Neural progenitor cell (in vitro differentiated cells): ENCODE measurements at regions not wholly inside any gene's neighbourhood (a gene's known extent, or its start where the extent isn't known, plus 50 kb on each side); places are given as distances from the start of the nearest gene placed in this dataset.

Source experiments
- DNase-seq: peaks from one replicate; pipeline ENCODE4 v3.0.0-alpha.2; 2016; ENCODE audit warnings: low spot score
- H2AFZ ChIP-seq: fragments of 200-600 bp; sonication (generic); replicated peaks from 2 replicates; pipeline ENCODE4 v1.6.1; 2016; ENCODE audit warnings: antibody characterized with exemption
- H3F3A ChIP-seq: fragments of 200-600 bp; sonication (generic); 2 replicates; pipeline ENCODE4 v1.6.1; 2016; ENCODE audit warnings: antibody characterized with exemption, low read depth
- H3K27ac ChIP-seq: fragments of 200-600 bp; sonication (generic); 2 replicates; pipeline ENCODE4 v1.5.1; 2016; ENCODE audit warnings: mild to moderate bottlenecking
- H3K27me3 ChIP-seq: fragments of 200-600 bp; sonication (generic); 2 replicates; pipeline ENCODE4 v1.6.1; 2016; ENCODE audit warnings: mild to moderate bottlenecking, moderate library complexity
- H3K36me3 ChIP-seq: fragments of 200-600 bp; sonication (generic); 2 replicates; pipeline ENCODE4 v1.5.1; 2016
- H3K4me1 ChIP-seq: fragments of 200-600 bp; sonication (generic); 2 replicates; pipeline ENCODE4 v1.6.1; 2016; ENCODE audit warnings: mixed run types
- H3K4me2 ChIP-seq: fragments of 200-600 bp; sonication (generic); 2 replicates; pipeline ENCODE4 v1.6.1; 2016
- H3K4me3 ChIP-seq: fragments of 200-600 bp; sonication (generic); 2 replicates; pipeline ENCODE4 v1.5.1; 2016
- H3K79me2 ChIP-seq: fragments of 200-600 bp; sonication (generic); 2 replicates; pipeline ENCODE4 v1.6.1; 2016; ENCODE audit warnings: low read depth
- H3K9ac ChIP-seq: fragments of 200-600 bp; sonication (generic); 2 replicates; pipeline ENCODE4 v1.6.1; 2016
- H3K9me3 ChIP-seq: fragments of 200-600 bp; sonication (generic); 2 replicates; pipeline ENCODE4 v1.5.1; 2016; ENCODE audit warnings: low read depth
- H4K20me1 ChIP-seq: fragments of 200-600 bp; sonication (generic); 2 replicates; pipeline ENCODE4 v1.6.1; 2016; ENCODE audit warnings: low read depth
- H3K27ac Mint-ChIP-seq: 3 replicates; pipeline ENCODE4 v1.8.0; 2021; ENCODE audit warnings: mixed read lengths
- H3K27me3 Mint-ChIP-seq: 2 replicates; pipeline ENCODE4 v1.8.0; 2022; ENCODE audit warnings: low read depth, mild to moderate bottlenecking, inconsistent platforms, moderate library complexity, mixed read lengths; ENCODE audit not compliant: insufficient read depth
- H3K36me3 Mint-ChIP-seq: 3 replicates; pipeline ENCODE4 v1.8.0; 2021; ENCODE audit warnings: mixed read lengths
- H3K4me1 Mint-ChIP-seq: 3 replicates; pipeline ENCODE4 v1.8.0; 2021; ENCODE audit warnings: mixed read lengths
- H3K4me3 Mint-ChIP-seq: 3 replicates; pipeline ENCODE4 v1.8.0; 2021; ENCODE audit warnings: mild to moderate bottlenecking, moderate library complexity, mixed read lengths
- H3K9me3 Mint-ChIP-seq: 3 replicates; pipeline ENCODE4 v1.8.0; 2020; ENCODE audit warnings: mixed read lengths
- CTCF ChIP-seq: fragments of 200-600 bp; sonication (generic); IDR thresholded peaks from 2 replicates; pipeline ENCODE4 v1.5.1; 2017; ENCODE audit warnings: antibody characterized with exemption, mild to moderate bottlenecking
- EZH2 ChIP-seq: fragments of 200-600 bp; sonication (generic); IDR thresholded peaks from 2 replicates; pipeline ENCODE4 v1.6.1; 2017; ENCODE audit warnings: antibody characterized with exemption, mild to moderate bottlenecking, moderate library complexity
- EZH2phosphoT487 ChIP-seq: fragments of 200-600 bp; sonication (generic); IDR thresholded peaks from 2 replicates; pipeline ENCODE4 v1.6.1; 2017; ENCODE audit warnings: antibody characterized with exemption

- Histone ChIP-seq H3K9me3 (no peaks in the 10 kb centered on the region), H3K79me2 (no peaks in the 10 kb centered on the region), H3K36me3 (no peaks in the 10 kb centered on the region), H4K20me1 (no peaks in the 10 kb centered on the region), H3K27me3 (no peaks in the 10 kb centered on the region), H3K27ac (no peak overlapping the region), H3K4me3 (no peak overlapping the region), H3K4me2 (no peak overlapping the region), H3K4me1 (peaks cover 5% of the 10 kb centered on the region), H3F3A (no peaks in the 10 kb centered on the region), H3K9ac (no peak overlapping the region), H2AFZ (no peak overlapping the region)
- Mint-ChIP-seq H3K27me3 (no peaks in the 10 kb centered on the region), H3K4me3 (no peak overlapping the region), H3K36me3 (no peaks in the 10 kb centered on the region), H3K9me3 (no peaks in the 10 kb centered on the region), H3K27ac (no peak overlapping the region), H3K4me1 (no peaks in the 10 kb centered on the region)
- DNase-seq: no peak
- TF ChIP-seq EZH2phosphoT487 (no peak), EZH2 (no peak), CTCF (no peak)
Measured at GRCh38 chr3:88226910-88227309, 77.2 kb downstream of the C3orf38 start.

GRCh38 chr3:88230638-88231037, 80.9 kb downstream of the C3orf38 start:
- H3K36me3 Mint-ChIP-seq: no peaks in the 10 kb centered on the region

GRCh38 chr3:88231207-88231606, 81.4 kb downstream of the C3orf38 start:
- no peak for DNase-seq
- Mint-ChIP-seq H3K27ac (no peak overlapping the region), H3K27me3 (no peaks in the 10 kb centered on the region), H3K36me3 (no peaks in the 10 kb centered on the region), H3K9me3 (no peaks in the 10 kb centered on the region), H3K4me3 (no peak overlapping the region), H3K4me1 (no peaks in the 10 kb centered on the region)
- Histone ChIP-seq H3K9ac (no peak overlapping the region), H3F3A (no peaks in the 10 kb centered on the region), H3K4me3 (no peak overlapping the region), H3K36me3 (no peaks in the 10 kb centered on the region), H3K4me1 (no peaks in the 10 kb centered on the region), H2AFZ (no peak overlapping the region), H3K4me2 (no peak overlapping the region), H3K9me3 (no peaks in the 10 kb centered on the region), H3K27me3 (no peaks in the 10 kb centered on the region), H4K20me1 (no peaks in the 10 kb centered on the region), H3K27ac (no peak overlapping the region), H3K79me2 (no peaks in the 10 kb centered on the region)
- TF ChIP-seq EZH2 (no peak), EZH2phosphoT487 (no peak), CTCF (no peak)

More at GRCh38 chr3:88230638-88231037, 80.9 kb downstream of the C3orf38 start:
- H3K27me3 Mint-ChIP-seq: no peaks in the 10 kb centered on the region
- no peak overlapping the region for H3K4me3 Mint-ChIP-seq
- no peaks in the 10 kb centered on the region for H3K4me1 Mint-ChIP-seq
- Histone ChIP-seq H3F3A (no peaks in the 10 kb centered on the region), H3K4me1 (peaks cover under 1% of the 10 kb centered on the region), H3K4me2 (no peak overlapping the region), H3K27me3 (no peaks in the 10 kb centered on the region), H3K9me3 (no peaks in the 10 kb centered on the region), H2AFZ (no peak overlapping the region), H4K20me1 (no peaks in the 10 kb centered on the region), H3K4me3 (no peak overlapping the region), H3K9ac (no peak overlapping the region), H3K36me3 (no peaks in the 10 kb centered on the region), H3K79me2 (no peaks in the 10 kb centered on the region), H3K27ac (no peak overlapping the region)
- no peaks in the 10 kb centered on the region for H3K9me3 Mint-ChIP-seq
- DNase-seq: no peak
- no peak overlapping the region for H3K27ac Mint-ChIP-seq
- TF ChIP-seq EZH2 (no peak), EZH2phosphoT487 (no peak), CTCF (no peak)

GRCh38 chr3:88231632-88232031, 81.9 kb downstream of the C3orf38 start:
- H3K27ac Mint-ChIP-seq: no peak overlapping the region
- no peak overlapping the region for H3K27ac ChIP-seq
- no peaks in the 10 kb centered on the region for H4K20me1 ChIP-seq
- DNase-seq: no peak
- no peaks in the 10 kb centered on the region for H3K36me3 ChIP-seq
- H3K4me3 ChIP-seq: no peak overlapping the region
- no peaks in the 10 kb centered on the region for H3K4me1 Mint-ChIP-seq
- H3K27me3 ChIP-seq: no peaks in the 10 kb centered on the region
- H3K36me3 Mint-ChIP-seq: no peaks in the 10 kb centered on the region
- no peaks in the 10 kb centered on the region for H3K79me2 ChIP-seq
- no peaks in the 10 kb centered on the region for H3K4me1 ChIP-seq
- no peaks in the 10 kb centered on the region for H3K9me3 Mint-ChIP-seq
- H3K9me3 ChIP-seq: no peaks in the 10 kb centered on the region
- H2AFZ ChIP-seq: no peak overlapping the region
- H3K4me2 ChIP-seq: no peak overlapping the region
- H3K27me3 Mint-ChIP-seq: no peaks in the 10 kb centered on the region
- H3K9ac ChIP-seq: no peak overlapping the region
- H3K4me3 Mint-ChIP-seq: no peak overlapping the region
- TF ChIP-seq CTCF (no peak), EZH2phosphoT487 (no peak), EZH2 (no peak)
- H3F3A ChIP-seq: no peaks in the 10 kb centered on the region
